ENCODE measurements at regions not wholly inside any gene's neighbourhood (a gene's known extent, or its start where the extent isn't known, plus 50 kb on each side); places are given as distances from the start of the nearest gene placed in this dataset.
"Not testable (repeated sequence)": the region's sequence is repeated elsewhere in the genome, so short reads cannot be mapped to it uniquely, and the experiment has no call there.

- 30 to 32% (median 31%) methylated on average over 1 of the region's 1 CpG for WGBS, 3 donors
- intact Hi-C loops (cut with DNase I): loop anchor here in 1 of 2 donors (10.0 kb wide), 1 partner anchor 778 kb away; no protein-coding TSS in a partner anchor
- no peak overlapping the region for H3K27ac ChIP-seq
- ATAC-seq: no peak
- H3K27me3 ChIP-seq (ENCODE audit: insufficient read depth in 3 of 3, low read length in 2 of 3): no peaks in the 10 kb centered on the region
- no peak for DNase-seq
- TF ChIP-seq CTCF (IDR thresholded peaks at IDR 0.05): no peak
- peaks cover under 1% of the 10 kb centered on the region for H3K4me1 ChIP-seq
- no peaks in the 10 kb centered on the region for H3K36me3 ChIP-seq (ENCODE audit: insufficient read depth in 1 of 2, low read depth in 1 of 2)
- no peak overlapping the region for H3K4me3 ChIP-seq
- H3K9me3 ChIP-seq: no peaks in the 10 kb centered on the region
Measured at GRCh38 chr5:108686676-108687075, 61.0 kb upstream of the FER start.

GRCh38 chr5:108685448-108686216, 62.1 kb upstream of the FER start:
- H3K27ac ChIP-seq; H3K36me3 ChIP-seq (ENCODE audit: insufficient read depth in 1 of 2, low read depth in 1 of 2); DNase-seq; ATAC-seq; H3K27me3 ChIP-seq (ENCODE audit: insufficient read depth in 3 of 3, low read length in 2 of 3); H3K4me1 ChIP-seq; H3K9me3 ChIP-seq; H3K4me3 ChIP-seq: not testable (repeated sequence)
- intact Hi-C loops (cut with DNase I): loop anchor here in 1 of 2 donors (10.0 kb wide), 1 partner anchor 779 kb away; no protein-coding TSS in a partner anchor
- 65 to 74% (median 73%) methylated on average over 19 of the region's 19 CpGs for whole genome bisulfite sequencing, 3 donors

GRCh38 chr5:108681079-108681921, 66.4 kb upstream of the FER start:
- Histone ChIP-seq H3K9me3 (no peaks in the 10 kb centered on the region), H3K27ac (peak overlapping the region; percentile 53), H3K4me1 (peaks cover 3% of the 10 kb centered on the region), H3K4me3 (peak overlapping the region; percentile 50), H3K36me3 (ENCODE audit: insufficient read depth in 1 of 2, low read depth in 1 of 2) (no peaks in the 10 kb centered on the region), H3K27me3 (ENCODE audit: insufficient read depth in 3 of 3, low read length in 2 of 3) (no peaks in the 10 kb centered on the region)
- intact Hi-C loops (cut with DNase I): loop anchor here in 1 of 2 donors (5.0 to 10.0 kb wide), 2 partner anchors 66 to 784 kb away; partner anchors contain the start of gene FER
- WGBS, 3 donors: 8 to 22% (median 13%) methylated on average over 5 of the region's 5 CpGs
- TF ChIP-seq CTCF (IDR thresholded peaks at IDR 0.05): peak; percentile 74
- peak; percentile 82 to 99 (median 92) for ATAC-seq
- no peak for DNase-seq

- Histone ChIP-seq H3K9me3 (no peaks in the 10 kb centered on the region), H3K27ac (no peak overlapping the region), H3K4me1 (peaks cover 3% of the 10 kb centered on the region), H3K36me3 (ENCODE audit: insufficient read depth in 1 of 2, low read depth in 1 of 2) (no peaks in the 10 kb centered on the region), H3K27me3 (ENCODE audit: insufficient read depth in 3 of 3, low read length in 2 of 3) (no peaks in the 10 kb centered on the region), H3K4me3 (no peak overlapping the region)
- no peak for TF ChIP-seq CTCF (IDR thresholded peaks at IDR 0.05)
- WGBS, 3 donors: 82 to 85% (median 83%) methylated on average over 4 of the region's 4 CpGs
- intact Hi-C loops (cut with DNase I): no loop called here
- ATAC-seq (no peak), DNase-seq (no peak)
Measured at GRCh38 chr5:108678091-108678490, 69.6 kb upstream of the FER start.

GRCh38 chr5:108675736-108676135, 72.0 kb upstream of the FER start:
- TF ChIP-seq CTCF (IDR thresholded peaks at IDR 0.05): no peak
- Histone ChIP-seq H3K4me3 (no peak overlapping the region), H3K27ac (no peak overlapping the region), H3K36me3 (ENCODE audit: insufficient read depth in 1 of 2, low read depth in 1 of 2) (no peaks in the 10 kb centered on the region), H3K27me3 (ENCODE audit: insufficient read depth in 3 of 3, low read length in 2 of 3) (no peaks in the 10 kb centered on the region), H3K4me1 (no peaks in the 10 kb centered on the region), H3K9me3 (no peaks in the 10 kb centered on the region)
- DNase-seq: no peak
- WGBS, 3 donors: 94 to 97% (median 97%) methylated on average over 5 of the region's 5 CpGs
- intact Hi-C loops (cut with DNase I): no loop called here
- no peak for ATAC-seq

All from psoas muscle (tissue), 7 donors.